Activated T-cell treated with anti-CD3 and anti-CD28 coated beads, Interleukin-2, amount 50 U/mL, for 1 hour (primary cell): ENCODE measurements at regions not wholly inside any gene's neighbourhood (a gene's known extent, or its start where the extent isn't known, plus 50 kb on each side); places are given as distances from the start of the nearest gene placed in this dataset.
"Not testable (repeated sequence)": the region's sequence is repeated elsewhere in the genome, so short reads cannot be mapped to it uniquely, and the experiment has no call there.

Source experiments
- DNase-seq: peaks from one replicate; pipeline ENCODE4 v3.0.0-alpha.2; 2020

DNA sequence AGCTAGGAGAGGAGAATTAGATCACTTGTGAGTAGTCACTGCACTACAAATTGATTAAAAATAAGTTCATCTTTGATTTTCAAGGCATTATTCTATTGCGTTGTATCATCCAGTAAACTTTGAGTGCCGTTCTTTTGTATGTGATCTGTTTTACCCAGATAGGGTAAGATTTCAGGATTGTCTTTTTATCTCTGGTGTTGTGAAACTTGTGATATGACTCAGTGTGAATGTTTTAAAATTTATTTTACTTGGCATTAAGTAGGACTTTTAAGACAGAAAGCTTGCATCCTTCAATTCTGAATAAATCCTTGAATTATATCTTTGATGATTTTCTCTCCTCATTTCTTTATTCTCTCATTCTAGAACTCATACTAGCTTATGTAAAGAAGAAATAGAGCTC, 93.3 kb upstream of the ADAMTS5 start:
- DNase-seq: no peak

- no peak for DNase-seq
Measured at GRCh38 chr21:27058673-27059605, 92.1 kb upstream of the ADAMTS5 start.

DNA sequence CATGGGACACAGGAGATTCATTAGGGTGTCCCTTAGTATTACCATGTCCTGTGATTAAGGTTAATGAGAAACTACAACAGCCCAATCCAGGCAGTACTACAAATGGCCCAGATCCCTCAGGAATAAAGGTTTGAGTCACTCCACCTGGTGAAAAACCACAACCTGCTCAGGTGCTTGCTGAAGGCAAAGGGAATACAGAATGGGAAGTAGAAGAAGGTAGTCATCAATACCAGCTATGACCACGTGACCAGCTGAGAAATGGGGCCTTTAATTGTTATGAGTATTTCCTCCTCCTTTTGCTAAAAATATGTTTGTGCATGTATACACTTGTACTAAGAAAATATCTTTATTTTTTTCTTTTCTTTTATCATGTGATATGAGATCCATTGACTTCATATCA, 91.1 kb upstream of the ADAMTS5 start:
- DNase-seq: no peak

DNA sequence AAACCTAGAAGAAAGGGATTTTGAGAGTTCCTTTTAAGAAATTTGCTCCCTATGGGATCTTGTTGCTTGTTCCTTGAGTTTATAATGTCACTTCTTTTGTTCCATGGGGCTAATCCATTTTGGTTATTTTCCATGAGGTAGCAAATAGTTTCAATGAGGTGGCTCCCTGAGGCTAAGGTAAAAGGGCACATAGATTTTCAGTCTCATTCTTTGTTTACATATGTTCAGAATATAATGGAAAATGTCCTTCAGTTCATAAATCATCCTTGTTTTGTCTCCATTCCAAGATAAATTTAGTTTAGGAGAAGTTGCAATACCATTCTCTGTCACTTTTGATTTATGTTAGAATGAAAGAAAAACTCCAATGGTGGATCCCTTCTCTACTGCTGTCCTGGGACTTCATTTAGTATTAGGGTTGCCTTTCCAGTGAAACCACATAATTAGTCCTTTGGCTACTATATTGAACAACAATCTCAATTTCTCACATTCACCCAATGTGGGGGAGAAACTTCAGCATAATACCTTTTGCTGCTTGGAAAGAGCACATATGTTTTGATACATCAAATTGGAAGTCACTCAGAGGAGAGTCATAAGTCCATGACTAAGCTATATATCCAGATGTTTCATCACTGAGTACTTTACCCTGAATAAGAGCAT, 80.9 kb upstream of the ADAMTS5 start:
- DNase-seq: no peak

DNA sequence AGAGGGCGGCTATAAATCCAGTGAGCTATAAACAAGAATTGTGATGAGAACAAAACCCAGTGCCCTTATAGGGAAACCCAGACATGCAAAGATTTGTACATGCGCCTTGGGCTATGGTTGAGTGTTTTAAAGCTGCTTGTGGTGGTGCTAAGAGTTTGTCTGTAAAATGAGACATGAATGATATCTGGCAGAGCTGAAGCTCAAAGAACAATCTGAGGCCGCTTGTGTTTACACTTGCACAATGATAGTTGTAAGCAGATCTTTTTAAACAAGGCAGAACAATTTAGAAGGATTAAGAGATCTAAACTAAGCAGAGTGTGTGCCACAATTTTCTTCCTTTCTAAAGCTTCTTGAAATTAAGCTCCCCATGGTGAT, 80.4 kb upstream of the ADAMTS5 start:
- DNase-seq: no peak

- DNase-seq: no peak
Measured at GRCh38 chr21:27045281-27045985, 78.5 kb upstream of the ADAMTS5 start.

DNA sequence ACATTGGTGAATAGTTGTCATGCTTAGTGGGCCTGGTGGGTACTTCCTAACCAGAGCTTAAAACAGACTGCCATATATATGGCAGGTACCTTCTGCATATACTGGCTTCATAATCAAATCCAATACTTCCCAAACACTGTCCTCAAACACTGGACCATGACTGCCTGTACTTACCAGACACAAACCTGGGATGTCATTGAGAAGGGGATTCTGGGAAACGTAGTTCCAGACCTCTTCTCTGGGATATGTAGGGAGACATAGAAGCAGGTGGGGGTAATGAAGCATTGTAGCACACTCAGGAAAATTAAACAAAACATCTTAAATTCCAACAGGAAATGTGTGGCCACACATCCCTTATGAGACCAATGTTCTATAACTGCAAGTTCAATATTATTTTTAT, 76.5 kb upstream of the ADAMTS5 start:
- no peak for DNase-seq

DNA sequence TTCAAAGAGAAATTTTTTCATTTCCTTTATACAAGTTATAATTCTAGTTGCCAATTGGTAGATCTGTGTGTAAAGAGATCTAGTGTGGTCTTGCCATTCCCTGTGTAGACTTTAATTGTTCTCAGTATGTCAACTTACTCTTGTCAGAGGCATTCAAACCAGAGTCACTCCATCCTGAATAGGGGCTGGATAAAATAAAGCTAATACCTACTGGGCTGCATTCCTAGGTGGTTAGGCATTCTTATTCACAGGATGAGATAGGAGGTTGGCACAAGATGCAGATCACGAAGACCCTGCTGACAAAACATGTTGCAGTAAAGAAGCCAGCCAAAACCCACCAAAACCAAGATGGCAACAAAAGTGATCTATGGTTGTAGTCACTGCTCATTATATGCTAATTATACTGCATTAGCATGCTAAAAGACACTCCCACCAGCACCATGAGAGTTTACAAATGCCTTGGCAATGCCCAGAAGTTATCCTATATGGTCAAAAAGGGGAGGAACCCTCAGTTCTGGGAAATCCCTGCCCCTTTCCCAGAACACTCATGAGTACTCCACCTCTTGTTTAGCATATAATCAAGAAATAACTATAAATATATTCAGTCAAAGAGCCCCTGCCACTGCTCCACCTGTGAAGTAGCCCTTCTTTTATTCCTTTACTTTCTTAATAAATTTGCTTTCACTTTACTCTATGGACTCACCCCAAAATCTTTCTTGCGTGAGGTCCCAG, 74.0 kb upstream of the ADAMTS5 start:
- DNase-seq: no peak

- no peak for DNase-seq
Measured at GRCh38 chr21:27036736-27037301, 69.9 kb upstream of the ADAMTS5 start.

- no peak for DNase-seq
Measured at GRCh38 chr21:27035791-27036190, 68.9 kb upstream of the ADAMTS5 start.

DNA sequence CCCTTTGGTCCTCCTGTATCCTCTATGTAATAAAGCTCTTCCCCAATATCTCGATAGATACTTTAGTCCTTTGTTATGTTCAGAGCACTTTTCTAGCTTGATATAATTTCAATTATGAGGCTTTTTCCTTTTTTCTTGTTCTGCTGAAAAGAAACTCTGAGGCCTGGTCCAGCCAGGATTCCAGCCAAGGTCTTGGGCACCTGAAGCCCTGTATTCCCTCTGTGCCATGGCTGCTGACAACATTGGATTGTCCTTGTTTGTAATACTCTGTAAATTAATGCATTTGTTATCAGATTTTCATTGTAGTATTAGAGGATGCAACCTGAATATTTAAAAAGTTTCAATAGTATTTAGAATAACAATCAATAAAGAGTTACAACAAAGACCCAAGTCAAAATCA, 67.9 kb upstream of the ADAMTS5 start:
- DNase-seq: no peak

GRCh38 chr21:27033471-27033870, 66.6 kb upstream of the ADAMTS5 start:
- no peak for DNase-seq

- DNase-seq: no peak
Measured at GRCh38 chr21:27026501-27026900, 59.6 kb upstream of the ADAMTS5 start.

GRCh38 chr21:27025708-27026107, 58.8 kb upstream of the ADAMTS5 start:
- DNase-seq: not testable (repeated sequence)

DNA sequence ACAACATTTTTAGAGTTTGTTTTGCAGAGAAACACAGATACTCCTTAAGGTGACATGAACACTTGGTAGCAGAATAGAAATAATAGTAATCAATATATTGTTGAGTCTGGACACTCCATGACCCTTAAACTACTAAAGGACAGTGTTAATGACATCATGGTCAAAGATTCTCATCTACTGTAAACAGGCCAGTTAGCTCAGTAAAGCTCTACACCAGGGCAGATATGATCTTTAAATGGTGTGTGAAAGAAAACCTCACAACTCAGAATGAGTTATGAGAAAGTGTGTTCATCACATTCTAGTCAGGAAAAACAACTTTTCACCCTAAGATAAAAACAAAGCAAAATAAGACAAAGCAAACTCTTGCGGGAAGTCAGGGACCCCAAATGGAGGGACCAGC, 58.1 kb upstream of the ADAMTS5 start:
- DNase-seq: no peak

DNA sequence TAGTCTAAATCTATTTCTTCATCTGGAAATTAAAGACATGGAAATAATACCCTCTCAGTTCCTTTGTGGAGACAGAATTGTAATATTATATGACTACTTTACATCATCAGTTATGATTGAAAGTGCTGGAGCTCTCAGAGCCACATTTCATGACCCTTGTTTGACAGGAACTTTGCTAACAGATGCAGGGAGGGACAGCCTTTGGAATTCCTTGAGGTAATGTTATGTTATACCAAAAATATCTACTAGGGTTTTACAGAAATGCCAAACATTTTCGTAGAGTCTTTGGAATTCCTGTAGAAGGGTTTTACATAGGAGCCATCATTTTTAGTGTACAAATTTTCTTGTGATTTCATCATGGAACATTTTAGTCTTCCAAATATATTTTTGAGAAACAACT, 57.4 kb upstream of the ADAMTS5 start:
- DNase-seq: no peak

DNA sequence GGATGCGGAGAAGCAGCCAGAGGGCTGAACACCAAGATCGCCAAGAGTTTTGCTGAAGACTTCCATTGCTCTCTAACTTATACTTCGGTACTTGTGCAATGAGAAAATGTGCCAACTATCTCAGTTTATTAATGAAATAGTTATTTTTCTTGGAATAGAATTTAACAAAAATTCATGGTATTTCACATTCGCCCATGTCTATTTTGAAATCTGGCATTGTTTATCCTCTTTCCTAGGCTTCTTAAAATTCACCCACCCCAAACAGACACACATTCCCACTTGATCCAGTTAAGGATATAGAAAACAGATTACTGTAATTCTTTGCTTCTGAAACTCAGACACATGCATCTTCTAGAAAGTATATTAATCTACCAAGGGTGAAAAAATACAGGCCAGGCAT, 56.3 kb upstream of the ADAMTS5 start:
- no peak for DNase-seq

DNA sequence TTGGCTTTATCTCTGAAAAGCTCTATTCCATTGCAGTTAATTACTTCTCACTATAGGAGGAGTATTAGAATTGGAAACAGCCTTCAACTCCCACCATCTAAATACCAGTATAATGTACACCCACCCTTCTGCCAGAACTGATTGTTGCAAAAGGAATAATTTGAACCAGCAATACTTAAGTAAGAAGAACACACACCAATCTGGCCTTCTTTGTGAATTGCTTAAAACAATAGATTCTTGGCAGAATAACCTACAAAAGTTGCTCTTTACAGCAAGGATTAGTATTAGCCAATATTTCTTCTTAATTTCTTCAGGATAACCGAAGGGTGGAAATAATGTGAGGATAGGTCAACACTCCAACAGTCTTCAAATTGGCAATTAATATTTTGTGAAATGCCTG, 54.9 kb upstream of the ADAMTS5 start:
- no peak for DNase-seq

DNA sequence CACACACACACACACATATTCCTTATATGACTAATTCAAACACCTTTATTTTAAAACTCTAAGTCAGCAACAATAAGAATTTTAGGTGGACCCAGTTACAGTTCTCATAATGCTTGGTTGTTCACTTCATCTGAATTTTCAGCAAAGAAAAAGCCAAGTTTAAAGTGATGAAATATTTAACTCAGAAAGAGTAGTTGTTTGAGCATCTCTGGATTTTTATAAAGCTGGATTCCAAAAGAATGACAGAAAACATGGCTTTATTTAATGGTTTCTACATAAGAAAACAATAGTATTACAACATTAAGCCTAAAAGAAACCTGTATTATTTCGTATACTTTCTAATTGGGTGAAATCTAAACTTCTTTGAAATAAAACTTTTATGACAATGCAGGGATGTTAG, 54.2 kb upstream of the ADAMTS5 start:
- DNase-seq: no peak

DNA sequence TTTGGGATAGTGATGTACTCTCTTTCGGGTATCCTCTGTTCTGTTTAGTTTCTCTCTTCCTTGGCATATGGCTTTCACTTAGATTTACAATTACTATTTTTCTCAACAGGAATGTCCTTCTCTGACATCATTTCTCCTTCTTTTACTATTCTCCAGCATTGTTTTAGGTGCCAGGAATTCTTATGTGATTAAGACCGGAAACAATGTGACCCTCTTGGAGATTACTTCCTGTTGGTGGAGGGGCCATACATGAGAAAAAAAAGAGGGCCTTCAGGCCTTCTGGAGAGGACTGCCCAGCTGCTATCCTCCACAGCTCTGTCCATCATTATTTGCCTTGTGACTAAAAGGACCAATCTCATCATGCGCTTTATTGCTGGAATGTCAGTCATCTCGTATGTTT, 50.4 kb upstream of the ADAMTS5 start:
- no peak for DNase-seq
